Activated CD8-positive, alpha-beta memory T cell treated with anti-CD3 and anti-CD28 coated beads for 36 hours (primary cell): ENCODE measurements at regions not wholly inside any gene's neighbourhood (a gene's known extent, or its start where the extent isn't known, plus 50 kb on each side); places are given as distances from the start of the nearest gene placed in this dataset.

ENCODE experiments used
- CTCF ChIA-PET: fragments of 350-600 bp; sonication (Branson Sonifier 250); formaldehyde crosslinking; loops from one replicate; lab custom pipeline; 2021; ENCODE audit warnings: antibody characterized with exemption; lab: Charles Lee
- POLR2A ChIA-PET: fragments of 350-600 bp; sonication (Branson Sonifier 250); formaldehyde crosslinking; loops from one replicate; lab custom pipeline; 2021; ENCODE audit warnings: antibody characterized with exemption; lab: Charles Lee

GRCh38 chr6:165991341-165991740, 176.3 kb downstream of the TBXT start:
- CTCF ChIA-PET, result no interaction called here
- POLR2A ChIA-PET, result no interaction called here

- ChIA-PET CTCF (no interaction called here), POLR2A (no interaction called here)
Measured at GRCh38 chr6:165990216-165990615, 177.4 kb downstream of the TBXT start.

- ChIA-PET POLR2A (no interaction called here), CTCF (no interaction called here)
Measured at GRCh38 chr6:165988757-165989456, 178.7 kb downstream of the TBXT start.

GRCh38 chr6:165988302-165988756, 179.3 kb downstream of the TBXT start:
- ChIA-PET POLR2A (no interaction called here), CTCF (no interaction called here)

- ChIA-PET CTCF (no interaction called here), POLR2A (no interaction called here)
Measured at GRCh38 chr6:165987483-165988301, 180.0 kb downstream of the TBXT start.

- ChIA-PET POLR2A (no interaction called here), CTCF (no interaction called here)
Measured at GRCh38 chr6:165986914-165987482, 180.7 kb downstream of the TBXT start.

- ChIA-PET POLR2A (no interaction called here), CTCF (no interaction called here)
Measured at GRCh38 chr6:165986311-165986913, 181.2 kb downstream of the TBXT start.

GRCh38 chr6:165985806-165986299, 181.8 kb downstream of the TBXT start:
- POLR2A ChIA-PET, result no interaction called here

GRCh38 chr6:165985281-165985805, 182.3 kb downstream of the TBXT start:
- ChIA-PET POLR2A (no interaction called here), CTCF (no interaction called here)

More at GRCh38 chr6:165985806-165986299, 181.8 kb downstream of the TBXT start:
- CTCF ChIA-PET, result no interaction called here

GRCh38 chr6:165984729-165985275, 182.8 kb downstream of the TBXT start:
- ChIA-PET CTCF (no interaction called here), POLR2A (no interaction called here)

- CTCF ChIA-PET, result no interaction called here
- POLR2A ChIA-PET, result no interaction called here
Measured at GRCh38 chr6:165983112-165984072, 184.3 kb downstream of the TBXT start.

- POLR2A ChIA-PET, result no interaction called here
- CTCF ChIA-PET, result no interaction called here
Measured at GRCh38 chr6:165978476-165978875, 189.2 kb downstream of the TBXT start.

GRCh38 chr6:165976684-165977083, 191.0 kb downstream of the TBXT start:
- ChIA-PET POLR2A (no interaction called here), CTCF (no interaction called here)

GRCh38 chr6:165974817-165975216, 192.8 kb downstream of the TBXT start:
- ChIA-PET POLR2A (no interaction called here), CTCF (no interaction called here)

- CTCF ChIA-PET, result no interaction called here
- POLR2A ChIA-PET, result no interaction called here
Measured at GRCh38 chr6:165973473-165973872, 194.2 kb downstream of the TBXT start.

GRCh38 chr6:165972139-165972802, 195.4 kb downstream of the TBXT start:
- CTCF ChIA-PET, result no interaction called here
- POLR2A ChIA-PET, result no interaction called here

- ChIA-PET CTCF (no interaction called here), POLR2A (no interaction called here)
Measured at GRCh38 chr6:165971202-165971601, 196.4 kb downstream of the TBXT start.

- ChIA-PET CTCF (no interaction called here), POLR2A (no interaction called here)
Measured at GRCh38 chr6:165970001-165970400, 197.7 kb downstream of the TBXT start.
